Loucy (cell line): ENCODE measurements at regions not wholly inside any gene's neighbourhood (a gene's known extent, or its start where the extent isn't known, plus 50 kb on each side); places are given as distances from the start of the nearest gene placed in this dataset.

ENCODE experiments used
- H2AFZ ChIP-seq: fragments of 200-600 bp; sonication (generic); 2 replicates; pipeline ENCODE4 v1.6.0; 2016; ENCODE audit warnings: antibody characterized with exemption, mild to moderate bottlenecking, low read length, moderate library complexity
- H3F3A ChIP-seq: fragments of 200-600 bp; 2 replicates; pipeline ENCODE4 v1.6.0; 2016; ENCODE audit warnings: antibody characterized with exemption, low read depth, mild to moderate bottlenecking
- H3K27me3 ChIP-seq: fragments of 200-600 bp; sonication (generic); 2 replicates; pipeline ENCODE4 v1.6.1; 2014; ENCODE audit warnings: low read length, mild to moderate bottlenecking; ENCODE audit not compliant: insufficient read depth, poor library complexity, severe bottlenecking
- H3K36me3 ChIP-seq: fragments of 200-600 bp; sonication (generic); 2 replicates; pipeline ENCODE4 v1.6.1; 2016; ENCODE audit warnings: low read length; ENCODE audit not compliant: insufficient read depth
- H3K4me1 ChIP-seq: fragments of 200-600 bp; sonication (generic); 2 replicates; pipeline ENCODE4 v1.5.1; 2014; ENCODE audit warnings: low read length, mild to moderate bottlenecking; ENCODE audit not compliant: insufficient read depth, poor library complexity, severe bottlenecking
- H3K4me2 ChIP-seq: fragments of 200-600 bp; sonication (generic); 2 replicates; pipeline ENCODE4 v1.6.0; 2014; ENCODE audit warnings: antibody characterized with exemption, low read length, low read depth, mild to moderate bottlenecking; ENCODE audit not compliant: poor library complexity, severe bottlenecking
- H3K4me3 ChIP-seq: fragments of 200-600 bp; sonication (generic); 2 replicates; pipeline ENCODE4 v1.5.1; 2014; ENCODE audit warnings: low read length, mild to moderate bottlenecking, mixed read lengths; ENCODE audit not compliant: poor library complexity, severe bottlenecking
- H3K79me2 ChIP-seq: fragments of 200-600 bp; sonication (generic); 2 replicates; pipeline ENCODE4 v1.6.1; 2014; ENCODE audit warnings: low read length; ENCODE audit not compliant: insufficient read depth
- H3K9ac ChIP-seq: fragments of 200-600 bp; sonication (generic); 2 replicates; pipeline ENCODE4 v1.6.0; 2014; ENCODE audit warnings: mild to moderate bottlenecking, low read depth, low read length, moderate library complexity; ENCODE audit not compliant: poor library complexity, severe bottlenecking
- H3K9me2 ChIP-seq: fragments of 200-600 bp; sonication (generic); replicated peaks from 2 replicates; pipeline ENCODE4 v1.6.1; 2016; ENCODE audit warnings: low read depth, low read length, mixed read lengths
- H3K9me3 ChIP-seq: fragments of 200-600 bp; sonication (generic); 2 replicates; pipeline ENCODE4 v1.6.1; 2014; ENCODE audit warnings: mild to moderate bottlenecking, antibody characterized with exemption, low read length, low read depth; ENCODE audit not compliant: insufficient read depth
- H4K20me1 ChIP-seq: fragments of 200-600 bp; sonication (generic); 2 replicates; pipeline ENCODE4 v1.6.0; 2014; ENCODE audit warnings: antibody characterized with exemption, low read length, mild to moderate bottlenecking; ENCODE audit not compliant: insufficient read depth, poor library complexity, severe bottlenecking
- EZH2phosphoT487 ChIP-seq: fragments of 200-600 bp; IDR thresholded peaks from 2 replicates; pipeline ENCODE4 v1.6.1; 2018; ENCODE audit warnings: antibody characterized with exemption, mild to moderate bottlenecking, moderate library complexity, borderline replicate concordance
- TF ChIP-seq, protein P1 (sequence below): fragments of 200-600 bp; sonication (generic); conservative IDR thresholded peaks from 2 replicates; pipeline ENCODE4 v1.5.1; 2014; ENCODE audit warnings: mild to moderate bottlenecking, antibody characterized with exemption, low read length

DNA sequence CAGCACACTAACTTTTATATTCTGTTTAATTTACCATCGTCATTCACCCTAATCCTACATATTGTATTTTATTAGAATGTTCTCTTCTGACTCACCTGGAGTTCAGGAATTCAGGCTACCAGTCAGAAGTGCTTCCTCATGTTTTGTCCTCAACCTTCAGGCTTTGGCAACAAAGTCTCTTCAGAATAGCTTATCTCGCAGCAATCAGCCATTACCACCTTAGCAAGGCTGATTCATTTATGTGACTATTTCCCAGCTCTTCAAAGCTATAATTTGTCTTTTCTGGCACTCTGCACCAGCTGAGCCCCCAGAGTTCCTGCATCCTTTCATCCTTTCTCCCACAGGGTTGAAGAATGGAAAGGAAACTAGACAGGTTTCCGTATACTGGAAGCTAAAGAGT, 365.5 kb upstream of the CDH18 start:
- Histone ChIP-seq H2AFZ (no peak overlapping the region), H3F3A (no peaks in the 10 kb centered on the region), H3K79me2 (no peaks in the 10 kb centered on the region), H3K9ac (no peak overlapping the region), H3K4me2 (no peak overlapping the region), H3K4me1 (no peaks in the 10 kb centered on the region), H3K9me3 (no peaks in the 10 kb centered on the region), H3K27me3 (no peaks in the 10 kb centered on the region), H3K4me3 (no peak overlapping the region), H3K36me3 (no peaks in the 10 kb centered on the region), H4K20me1 (no peaks in the 10 kb centered on the region), H3K9me2 (no peaks in the 10 kb centered on the region)
- TF ChIP-seq, protein P1, sequence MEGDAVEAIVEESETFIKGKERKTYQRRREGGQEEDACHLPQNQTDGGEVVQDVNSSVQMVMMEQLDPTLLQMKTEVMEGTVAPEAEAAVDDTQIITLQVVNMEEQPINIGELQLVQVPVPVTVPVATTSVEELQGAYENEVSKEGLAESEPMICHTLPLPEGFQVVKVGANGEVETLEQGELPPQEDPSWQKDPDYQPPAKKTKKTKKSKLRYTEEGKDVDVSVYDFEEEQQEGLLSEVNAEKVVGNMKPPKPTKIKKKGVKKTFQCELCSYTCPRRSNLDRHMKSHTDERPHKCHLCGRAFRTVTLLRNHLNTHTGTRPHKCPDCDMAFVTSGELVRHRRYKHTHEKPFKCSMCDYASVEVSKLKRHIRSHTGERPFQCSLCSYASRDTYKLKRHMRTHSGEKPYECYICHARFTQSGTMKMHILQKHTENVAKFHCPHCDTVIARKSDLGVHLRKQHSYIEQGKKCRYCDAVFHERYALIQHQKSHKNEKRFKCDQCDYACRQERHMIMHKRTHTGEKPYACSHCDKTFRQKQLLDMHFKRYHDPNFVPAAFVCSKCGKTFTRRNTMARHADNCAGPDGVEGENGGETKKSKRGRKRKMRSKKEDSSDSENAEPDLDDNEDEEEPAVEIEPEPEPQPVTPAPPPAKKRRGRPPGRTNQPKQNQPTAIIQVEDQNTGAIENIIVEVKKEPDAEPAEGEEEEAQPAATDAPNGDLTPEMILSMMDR: no peak
- TF ChIP-seq EZH2phosphoT487: no peak

DNA sequence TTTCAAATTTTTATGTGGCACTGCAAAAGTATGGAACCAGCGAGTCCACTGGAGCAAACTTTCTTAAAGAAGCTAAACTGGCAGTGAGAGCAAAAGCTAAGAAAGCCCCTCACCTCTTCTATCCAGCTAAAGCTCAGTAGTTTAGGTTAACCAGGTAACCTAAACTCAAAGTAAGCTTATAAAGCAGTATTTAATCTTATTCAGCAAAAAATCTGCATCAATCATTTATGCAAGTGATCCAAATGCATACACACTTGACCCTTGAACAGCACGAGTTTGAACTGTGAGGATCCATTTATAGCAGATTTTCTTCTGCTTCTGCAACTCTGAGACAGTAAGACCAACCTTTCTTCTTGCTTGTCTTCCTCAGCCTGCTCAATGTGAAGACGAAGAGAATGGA, 363.8 kb upstream of the CDH18 start:
- Histone ChIP-seq H3K27me3 (no peaks in the 10 kb centered on the region), H3K9me2 (no peaks in the 10 kb centered on the region), H3K4me2 (no peak overlapping the region), H3K79me2 (no peaks in the 10 kb centered on the region), H2AFZ (no peak overlapping the region), H3K9ac (no peak overlapping the region), H3K4me3 (no peak overlapping the region), H3K4me1 (no peaks in the 10 kb centered on the region), H3F3A (no peaks in the 10 kb centered on the region), H4K20me1 (no peaks in the 10 kb centered on the region), H3K9me3 (peaks cover 6% of the 10 kb centered on the region), H3K36me3 (no peaks in the 10 kb centered on the region)
- TF ChIP-seq, protein P1: no peak
- no peak for TF ChIP-seq EZH2phosphoT487

DNA sequence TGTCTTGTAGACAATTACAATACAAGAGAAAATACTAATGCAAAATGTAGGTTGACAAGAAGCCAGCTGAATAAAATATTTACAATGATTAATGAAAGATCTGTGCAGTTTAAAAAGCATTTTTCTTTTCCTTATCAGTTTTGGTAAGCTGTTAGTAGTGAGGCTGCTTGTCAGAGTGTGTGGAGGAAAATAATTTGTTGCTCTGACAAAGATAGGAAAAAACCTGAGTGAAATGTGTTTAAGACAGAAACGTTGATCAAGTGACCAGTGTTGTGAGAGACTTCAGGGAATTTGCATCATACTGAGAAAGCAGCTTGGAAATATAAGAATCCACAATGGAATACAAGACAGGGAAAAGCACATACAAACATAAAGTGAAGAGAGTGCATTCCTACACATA, 360.3 kb upstream of the CDH18 start:
- no peaks in the 10 kb centered on the region for H3K4me1 ChIP-seq
- no peaks in the 10 kb centered on the region for H3K9me2 ChIP-seq
- no peaks in the 10 kb centered on the region for H4K20me1 ChIP-seq
- no peak for TF ChIP-seq EZH2phosphoT487
- TF ChIP-seq, protein P1: no peak
- H3K79me2 ChIP-seq: no peaks in the 10 kb centered on the region
- no peaks in the 10 kb centered on the region for H3K27me3 ChIP-seq
- H2AFZ ChIP-seq: no peak overlapping the region
- no peaks in the 10 kb centered on the region for H3K36me3 ChIP-seq
- no peak overlapping the region for H3K4me2 ChIP-seq
- H3K9me3 ChIP-seq: peaks cover 6% of the 10 kb centered on the region
- no peaks in the 10 kb centered on the region for H3F3A ChIP-seq
- H3K4me3 ChIP-seq: no peak overlapping the region
- no peak overlapping the region for H3K9ac ChIP-seq
